SU-DHL-6 (cell line): ENCODE measurements at regions not wholly inside any gene's neighbourhood (a gene's known extent, or its start where the extent isn't known, plus 50 kb on each side); places are given as distances from the start of the nearest gene placed in this dataset.

ENCODE experiments used
- EZH2phosphoT487 ChIP-seq: fragments of 200-600 bp; sonication (generic), shearing (Covaris generic); conservative IDR thresholded peaks from 2 replicates; pipeline ENCODE4 v1.6.1; 2018; ENCODE audit warnings: mild to moderate bottlenecking, antibody characterized with exemption, low read length, moderate library complexity, mixed read lengths
- TF ChIP-seq, protein P1 (sequence below): fragments of 200-600 bp; sonication (generic); IDR thresholded peaks from one replicate; pipeline ENCODE4 v1.5.1; 2017; ENCODE audit warnings: antibody characterized with exemption, mild to moderate bottlenecking, low read length, moderate library complexity; ENCODE audit not compliant: insufficient read depth, poor library complexity, severe bottlenecking

DNA sequence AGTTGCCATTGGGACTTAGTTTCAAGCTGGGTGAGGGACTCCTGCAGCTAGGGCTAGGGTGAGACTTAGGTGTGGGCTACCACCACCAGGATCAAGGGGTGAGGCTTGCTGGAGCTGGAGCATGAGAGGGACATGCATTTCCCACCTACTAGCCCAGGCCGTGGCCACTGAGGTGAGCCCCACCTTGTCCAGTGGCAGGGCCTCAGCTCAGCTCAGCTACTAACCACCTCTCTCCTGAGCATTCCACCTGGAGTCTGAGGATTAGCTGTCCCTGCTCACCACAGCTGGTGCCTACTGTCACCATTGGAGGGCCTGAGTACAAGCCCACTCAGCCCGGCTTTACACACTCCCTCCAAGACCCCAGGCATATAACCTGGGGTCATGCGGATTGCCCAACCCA, 62.6 kb upstream of the MAGEH1 start:
- TF ChIP-seq, protein P1, sequence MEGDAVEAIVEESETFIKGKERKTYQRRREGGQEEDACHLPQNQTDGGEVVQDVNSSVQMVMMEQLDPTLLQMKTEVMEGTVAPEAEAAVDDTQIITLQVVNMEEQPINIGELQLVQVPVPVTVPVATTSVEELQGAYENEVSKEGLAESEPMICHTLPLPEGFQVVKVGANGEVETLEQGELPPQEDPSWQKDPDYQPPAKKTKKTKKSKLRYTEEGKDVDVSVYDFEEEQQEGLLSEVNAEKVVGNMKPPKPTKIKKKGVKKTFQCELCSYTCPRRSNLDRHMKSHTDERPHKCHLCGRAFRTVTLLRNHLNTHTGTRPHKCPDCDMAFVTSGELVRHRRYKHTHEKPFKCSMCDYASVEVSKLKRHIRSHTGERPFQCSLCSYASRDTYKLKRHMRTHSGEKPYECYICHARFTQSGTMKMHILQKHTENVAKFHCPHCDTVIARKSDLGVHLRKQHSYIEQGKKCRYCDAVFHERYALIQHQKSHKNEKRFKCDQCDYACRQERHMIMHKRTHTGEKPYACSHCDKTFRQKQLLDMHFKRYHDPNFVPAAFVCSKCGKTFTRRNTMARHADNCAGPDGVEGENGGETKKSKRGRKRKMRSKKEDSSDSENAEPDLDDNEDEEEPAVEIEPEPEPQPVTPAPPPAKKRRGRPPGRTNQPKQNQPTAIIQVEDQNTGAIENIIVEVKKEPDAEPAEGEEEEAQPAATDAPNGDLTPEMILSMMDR, result no peak
- no peak for TF ChIP-seq EZH2phosphoT487
